Kidney tubule cell (primary cell): ENCODE measurements at regions not wholly inside any gene's neighbourhood (a gene's known extent, or its start where the extent isn't known, plus 50 kb on each side); places are given as distances from the start of the nearest gene placed in this dataset.

Experiments
- DNase-seq: peaks from one replicate; pipeline ENCODE4 v3.0.0-alpha.2; 2018; ENCODE audit warnings: low spot score

DNA sequence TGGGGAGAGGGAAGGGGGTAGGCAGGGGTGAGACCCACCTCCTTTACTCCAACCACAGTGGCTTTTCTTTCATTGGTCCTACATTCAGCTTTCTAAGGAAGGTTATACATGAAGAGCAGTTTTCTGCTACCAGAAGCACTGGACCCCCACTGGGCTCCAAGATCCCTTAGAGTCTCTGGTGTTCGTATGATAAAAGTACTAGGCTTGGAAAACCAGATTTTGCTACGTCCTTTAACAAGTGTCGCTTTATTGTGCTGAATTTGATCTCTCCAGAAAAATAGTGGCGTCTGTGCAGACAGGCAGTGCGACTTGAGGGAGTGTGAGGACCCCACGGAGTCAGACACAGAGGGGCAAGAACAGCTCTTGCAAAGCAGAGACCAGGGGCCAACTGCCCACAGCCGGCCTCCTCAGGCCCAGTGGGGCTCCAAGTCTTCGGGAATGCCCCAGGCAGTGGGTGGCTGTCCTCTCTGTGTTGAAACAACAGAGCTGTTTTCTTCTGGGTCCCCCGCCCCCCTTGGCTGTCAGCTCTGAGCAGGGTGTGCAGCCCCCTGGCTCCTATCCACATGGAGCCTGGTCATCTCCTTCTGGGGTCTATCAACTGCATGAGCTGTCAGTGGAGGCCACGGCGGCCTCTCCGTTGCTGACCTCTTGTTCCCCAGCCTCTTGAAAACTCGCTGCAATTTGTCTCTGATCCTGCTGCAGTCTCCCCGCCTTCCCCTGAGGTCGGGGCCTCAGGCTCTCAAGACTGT lies 333.2 kb downstream of the RPS24 start:
- DNase-seq = no peak

DNA sequence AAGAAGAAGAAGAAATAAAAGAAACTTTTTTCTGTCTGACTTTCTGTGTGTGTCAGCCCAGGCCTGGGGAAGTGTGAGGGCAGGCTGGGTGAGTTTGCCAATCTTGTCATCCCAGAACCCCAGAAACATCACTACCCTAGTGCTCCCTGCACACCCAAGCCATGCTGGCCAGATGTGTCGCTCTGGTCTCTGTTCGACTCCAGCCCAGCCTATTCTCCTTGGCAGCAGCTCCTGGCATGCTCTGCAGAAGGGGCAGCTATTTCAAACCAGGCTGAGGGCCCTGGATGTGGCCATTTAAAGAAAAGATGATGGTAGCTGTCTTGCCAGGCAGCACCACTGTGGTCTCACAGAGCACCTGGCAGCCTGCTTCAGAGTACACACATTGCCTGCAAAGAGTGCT lies 334.1 kb downstream of the RPS24 start:
- no peak for DNase-seq

DNA sequence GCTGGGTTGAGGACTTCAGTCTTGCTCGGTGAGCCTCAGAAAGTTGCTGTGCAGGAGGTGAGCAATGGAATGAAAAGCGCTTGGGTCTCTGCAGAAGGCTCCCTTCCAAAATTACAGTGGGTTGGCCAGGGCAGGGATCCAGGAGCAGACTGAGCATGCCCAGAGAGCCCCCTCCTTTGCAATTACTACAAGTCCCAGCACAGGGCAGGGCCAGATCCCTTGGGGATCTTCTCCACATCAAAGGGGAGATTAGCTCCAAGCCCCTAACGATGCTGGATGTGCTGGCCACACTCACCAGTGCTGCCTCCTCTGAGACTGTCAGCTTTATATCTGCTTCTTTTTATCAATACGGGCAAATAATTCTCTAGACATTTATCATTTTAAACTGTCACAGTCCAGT lies 337.5 kb downstream of the RPS24 start:
- no peak for DNase-seq

- DNase-seq = no peak
Observed at GRCh38 chr10:78372806-78373205, 339.1 kb downstream of the RPS24 start.

DNA sequence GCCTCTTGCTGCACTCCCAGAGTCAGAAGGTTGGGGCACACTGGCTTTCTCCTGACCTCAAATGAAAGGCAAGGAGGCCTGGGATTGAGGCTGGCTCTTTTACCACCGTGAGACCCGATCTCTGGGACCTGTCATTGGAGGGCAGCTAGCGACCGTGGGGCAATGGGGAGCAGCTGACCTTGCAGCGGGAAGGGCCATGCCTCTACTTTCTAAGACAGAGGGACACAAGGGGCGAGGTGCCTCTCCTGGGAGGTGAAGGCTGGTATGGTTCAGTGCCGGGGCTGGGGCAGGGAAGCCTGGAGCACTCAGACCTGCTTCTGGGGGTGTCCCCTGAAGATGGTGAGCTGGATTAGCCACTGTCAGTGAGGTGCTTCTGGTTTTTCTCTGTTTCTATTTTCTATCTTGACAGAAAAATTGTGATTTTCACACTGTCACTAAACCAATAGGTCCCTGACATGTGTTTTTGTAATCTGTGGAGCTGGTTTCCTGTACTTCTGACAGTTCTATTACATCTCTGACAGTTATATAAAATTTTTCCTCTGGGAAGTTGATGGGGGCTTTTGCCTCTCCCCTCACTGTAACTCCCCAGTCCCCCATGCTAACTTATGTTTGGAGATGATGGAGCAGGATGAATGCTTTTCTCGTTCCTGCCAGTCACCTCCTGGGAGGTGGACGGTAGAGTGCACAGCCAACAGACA lies 340.8 kb downstream of the RPS24 start:
- no peak for DNase-seq

DNA sequence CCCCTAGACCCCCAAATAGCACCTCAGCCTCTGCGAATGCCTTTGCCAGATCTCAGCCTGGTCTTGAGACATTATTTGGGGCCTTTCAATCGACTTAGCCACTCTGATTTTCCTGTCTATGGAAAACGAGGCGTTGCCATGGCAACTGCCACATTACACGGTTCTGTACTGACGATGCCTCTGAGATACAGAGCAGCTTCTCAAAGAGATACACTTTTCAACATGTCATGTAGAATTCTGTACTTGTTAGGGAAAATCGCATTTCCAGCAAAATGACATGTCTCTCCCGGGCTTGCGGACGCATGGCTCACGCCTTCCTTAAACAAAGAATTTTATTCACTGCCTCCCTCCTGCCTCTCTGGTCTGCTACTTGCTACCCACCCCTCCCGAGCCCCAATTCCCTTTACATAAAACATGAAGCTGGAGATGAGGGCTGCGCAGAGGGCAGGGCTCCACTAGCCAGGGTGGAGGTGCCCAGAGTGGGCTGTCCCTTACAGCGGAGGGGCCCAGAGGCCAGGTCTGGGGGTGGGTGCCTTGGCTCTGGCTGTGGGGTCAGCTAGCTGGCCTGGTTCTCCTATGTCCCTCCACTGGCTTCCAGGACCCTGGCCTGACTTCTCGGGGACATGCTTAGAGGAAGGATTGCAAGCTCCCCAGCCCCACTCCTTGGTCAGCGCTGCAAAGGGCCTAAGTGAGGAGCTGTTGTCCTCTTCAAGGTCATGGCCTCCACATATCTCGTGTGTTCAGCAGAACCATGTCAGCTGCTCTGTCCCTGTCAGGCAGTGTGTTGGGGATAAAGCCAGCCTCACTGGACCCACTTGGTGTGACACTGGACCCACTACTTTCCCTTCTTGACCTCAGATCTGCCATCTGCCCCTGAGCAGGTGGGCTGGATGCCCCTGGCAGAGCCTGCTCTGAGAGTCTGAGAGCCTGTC lies 342.5 kb downstream of the RPS24 start:
- no peak for DNase-seq

GRCh38 chr10:78377356-78377755 lies 343.7 kb downstream of the RPS24 start:
- DNase-seq = no peak

DNA sequence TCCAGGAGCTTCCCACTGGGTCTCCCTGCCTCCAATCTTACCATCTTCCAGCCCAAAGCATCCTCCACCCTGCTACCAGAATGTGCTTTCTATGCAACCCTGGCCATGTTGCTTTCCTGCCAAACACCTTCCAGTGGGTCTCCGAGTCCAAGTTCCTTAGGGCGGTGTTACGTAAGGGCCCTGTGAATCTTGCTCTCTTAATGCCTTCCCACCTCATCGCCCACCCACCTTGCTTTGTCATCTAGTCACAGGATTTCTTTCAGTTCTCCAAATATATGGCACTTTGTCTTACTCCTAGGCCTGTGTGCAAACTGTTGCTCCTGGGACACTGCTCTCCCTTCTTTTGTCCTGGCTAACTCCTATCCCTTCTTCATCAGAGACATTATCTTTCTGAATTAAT lies 344.5 kb downstream of the RPS24 start:
- DNase-seq = no peak

DNA sequence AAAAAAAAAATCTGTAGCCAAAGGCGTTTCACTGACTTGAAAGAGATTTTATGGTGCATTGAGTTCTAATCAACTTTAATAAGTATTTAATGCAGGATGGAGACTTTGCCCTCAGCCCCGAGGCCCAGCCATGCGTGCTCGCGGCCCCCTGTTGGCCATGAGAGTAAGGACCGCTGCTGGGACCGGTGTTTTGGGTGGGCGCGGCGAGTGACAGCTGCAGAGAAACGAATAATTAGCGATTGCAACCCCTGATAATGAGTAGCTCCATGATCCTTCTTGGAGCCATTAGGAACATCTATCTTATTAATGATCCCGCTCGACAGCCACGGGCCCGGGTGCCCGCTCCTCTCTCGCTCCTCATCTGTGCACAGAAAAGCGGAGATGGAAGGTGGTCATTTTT lies 347.4 kb downstream of the RPS24 start:
- DNase-seq = no peak

GRCh38 chr10:78382047-78382446 lies 348.4 kb downstream of the RPS24 start:
- DNase-seq = no peak

GRCh38 chr10:78382772-78383171 lies 349.1 kb downstream of the RPS24 start:
- no peak for DNase-seq

DNA sequence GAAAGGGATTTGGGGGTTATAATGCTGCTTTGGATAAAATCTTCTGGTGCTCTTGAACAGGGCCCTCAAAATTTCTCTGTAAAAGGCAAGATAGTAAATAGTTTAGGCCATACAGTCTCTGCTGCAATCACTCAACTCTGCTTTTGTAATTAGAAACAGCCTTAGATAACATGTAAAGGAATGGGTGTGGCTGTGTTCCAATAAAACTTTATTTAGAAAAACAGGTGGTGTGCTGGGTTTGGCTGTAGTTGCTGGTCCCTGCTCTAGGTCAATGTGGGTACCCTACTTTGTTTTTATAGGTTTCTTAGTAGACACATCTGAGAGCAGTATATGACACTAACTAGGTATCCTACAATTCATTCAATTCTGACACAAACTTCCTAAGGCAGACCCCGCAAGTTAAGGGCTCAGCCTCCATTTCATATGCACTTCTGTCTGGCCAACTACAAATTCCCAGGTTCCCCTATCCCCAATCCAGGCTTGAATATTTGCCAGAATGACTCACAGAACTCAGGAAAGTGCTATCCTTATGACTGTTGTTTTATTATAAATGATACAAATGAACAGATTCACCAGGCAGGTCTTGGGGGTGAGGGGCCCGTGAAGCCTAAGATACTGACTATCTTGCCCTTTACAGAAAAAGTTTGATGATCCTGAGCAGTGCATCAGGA lies 349.9 kb downstream of the RPS24 start:
- DNase-seq = no peak

GRCh38 chr10:78384049-78384431 lies 350.4 kb downstream of the RPS24 start:
- DNase-seq = no peak

DNA sequence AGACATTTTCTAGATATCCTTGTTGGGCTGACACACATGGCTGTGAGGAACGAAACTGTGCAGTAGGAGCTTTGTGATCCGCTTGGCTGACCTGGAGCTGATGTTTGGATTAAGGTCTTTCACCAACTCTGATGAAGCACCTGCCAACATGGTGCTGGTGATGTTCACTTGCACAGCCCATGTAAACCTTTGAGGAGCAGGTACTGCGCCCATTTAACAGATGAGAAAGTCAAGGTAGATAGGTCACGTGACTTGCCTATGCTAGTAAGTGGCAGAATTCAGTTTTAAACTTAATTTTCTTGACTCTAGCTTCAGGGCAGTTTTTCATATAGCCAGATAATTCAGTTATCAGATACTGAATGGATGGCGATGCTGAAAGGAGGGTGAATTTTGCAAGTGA lies 351.9 kb downstream of the RPS24 start:
- no peak for DNase-seq

DNA sequence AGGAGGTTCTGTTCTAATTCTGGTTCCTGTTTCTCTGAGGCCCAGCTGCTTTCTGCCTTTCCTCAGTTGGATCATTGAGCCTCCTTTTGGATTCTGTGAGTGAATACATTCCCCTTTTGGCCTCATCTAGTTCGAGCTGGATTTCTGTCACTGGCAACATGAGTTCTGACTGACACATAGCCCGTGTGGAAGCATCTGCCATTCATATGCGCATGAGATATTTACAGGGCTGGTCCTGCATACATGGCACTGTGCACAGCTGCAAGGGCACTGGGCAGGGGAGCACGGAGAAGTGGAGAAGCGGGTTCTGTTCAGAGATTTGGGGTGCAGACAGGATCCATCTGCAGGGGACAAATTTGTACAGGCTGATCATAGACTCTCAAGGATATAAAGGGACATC lies 352.8 kb downstream of the RPS24 start:
- no peak for DNase-seq

DNA sequence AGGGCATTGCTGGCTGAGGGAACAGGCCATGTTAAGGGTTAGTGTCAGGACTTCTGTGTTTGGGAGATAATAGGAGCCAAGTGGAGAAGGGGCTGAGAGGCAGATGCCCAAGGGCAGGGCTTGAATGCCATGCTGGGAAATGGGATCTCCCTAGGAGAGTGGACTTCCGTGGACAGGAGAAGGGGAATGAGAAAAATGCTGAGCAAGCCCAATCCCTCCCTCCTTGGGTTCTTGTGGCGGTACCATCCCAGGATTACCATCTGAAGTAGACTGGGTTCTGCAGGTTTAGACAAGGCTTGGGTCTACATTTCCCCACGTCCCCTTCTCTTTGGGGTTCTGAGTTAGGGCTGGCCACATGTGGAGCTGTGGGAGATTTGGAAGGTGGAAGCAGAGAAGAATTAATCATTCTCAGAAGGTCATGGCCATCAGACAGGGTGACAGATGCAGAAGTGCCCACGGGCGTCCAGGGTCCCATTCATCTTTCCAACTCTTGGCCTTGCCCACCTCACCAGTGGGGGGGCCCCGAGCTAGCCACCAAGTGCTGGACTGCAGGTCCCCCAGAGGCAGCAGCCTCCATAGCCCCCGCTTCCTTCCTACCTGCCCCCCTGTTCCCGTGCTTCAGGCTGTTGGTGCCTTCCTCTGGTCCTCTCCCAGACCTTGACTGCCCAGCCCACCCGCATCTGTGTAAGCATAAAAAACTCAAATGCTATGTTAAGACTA lies 354.8 kb downstream of the RPS24 start:
- no peak for DNase-seq

DNA sequence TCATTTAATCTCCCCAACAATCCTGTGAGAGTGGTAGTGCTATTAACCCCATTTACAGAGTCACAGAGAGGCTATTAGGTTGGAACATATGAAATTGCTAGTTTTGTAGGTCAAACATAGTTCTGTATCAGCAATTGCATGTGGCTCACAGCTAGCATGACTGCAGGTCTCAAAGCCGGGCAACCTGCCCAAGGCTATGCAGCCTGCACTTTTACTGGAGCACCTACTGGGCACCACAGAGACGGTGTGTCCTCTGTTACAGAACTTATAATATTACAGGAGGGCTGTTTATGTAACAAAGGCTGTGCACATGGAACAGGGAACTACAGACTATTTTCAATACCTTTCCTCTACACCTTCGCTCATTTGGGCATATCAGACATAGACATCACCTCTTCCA lies 355.8 kb downstream of the RPS24 start:
- DNase-seq = no peak

GRCh38 chr10:78390051-78390450 lies 356.4 kb downstream of the RPS24 start:
- DNase-seq = no peak

GRCh38 chr10:78390817-78391216 lies 357.2 kb downstream of the RPS24 start:
- DNase-seq = no peak

DNA sequence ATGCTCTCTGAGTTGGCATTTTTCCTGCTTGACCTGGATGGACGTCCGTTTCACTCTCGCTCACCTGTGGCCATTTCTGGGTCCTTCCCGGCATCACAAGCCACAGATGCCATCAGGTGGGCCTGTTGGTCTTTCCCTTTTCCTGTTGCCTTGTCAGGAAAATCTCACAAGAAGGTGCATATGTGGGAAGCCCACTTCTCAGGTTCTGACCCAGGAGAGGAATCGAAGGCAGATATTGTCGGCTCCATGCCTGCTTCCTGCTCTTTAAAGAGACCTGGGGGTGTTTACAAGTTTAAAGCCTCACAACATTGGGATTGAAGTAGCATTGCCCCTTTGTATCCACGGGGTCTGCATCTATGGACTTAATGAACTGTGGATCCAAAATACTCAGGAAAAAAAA lies 357.9 kb downstream of the RPS24 start:
- DNase-seq = no peak

- DNase-seq = no peak
Observed at GRCh38 chr10:78392197-78392596, 358.5 kb downstream of the RPS24 start.

DNA sequence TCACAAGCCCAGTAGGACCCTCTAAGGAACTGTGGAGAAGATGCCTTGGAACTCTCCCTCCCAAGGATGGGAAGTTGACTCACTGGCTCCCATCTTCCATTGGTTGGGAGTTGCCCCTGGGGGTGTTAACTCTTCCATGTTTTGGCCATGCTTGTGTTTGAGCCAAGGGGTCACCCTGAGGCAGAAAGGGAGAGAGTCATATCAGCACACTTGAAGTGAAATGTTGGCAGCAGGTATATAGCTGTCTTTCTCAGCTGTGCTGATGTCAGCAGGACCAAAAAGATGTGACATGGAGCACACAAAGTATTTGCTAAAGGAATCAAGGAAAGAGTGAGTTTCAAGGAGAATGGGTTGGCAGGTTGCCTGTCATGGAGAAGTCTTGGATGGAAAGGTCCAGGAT lies 359.4 kb downstream of the RPS24 start:
- no peak for DNase-seq
